Psoas muscle (tissue), 7 donors: ENCODE measurements at regions not wholly inside any gene's neighbourhood (a gene's known extent, or its start where the extent isn't known, plus 50 kb on each side); places are given as distances from the start of the nearest gene placed in this dataset.
A peak's percentile ranks its signal among the peaks of the same experiment; 100 is the strongest.
"Not testable (repeated sequence)": the region's sequence is repeated elsewhere in the genome, so short reads cannot be mapped to it uniquely, and the experiment has no call there.

Experiments used
- ATAC-seq, 4 donors: fragments of 200-7000 bp; cut with Tn5 transposase; one replicate each; pipeline ENCODE4 v1.9.1; 2020; ENCODE audit warnings: moderate library complexity in 3 of 4, mild to moderate bottlenecking in 2 of 4
- DNase-seq, 2 donors: peaks; one replicate each; pipeline ENCODE4 v3.0.0-alpha.2; 2020
- H3K27ac ChIP-seq: fragments of 200-600 bp; one replicate; pipeline ENCODE4 v1.8.0; 2022
- H3K27me3 ChIP-seq, 3 donors: fragments of 200-600 bp in 1 of 3; one replicate each; pipeline versions ENCODE4 v1.6.1 to v1.8.0; 2013 to 2022; ENCODE audit warnings: low read length in 2 of 3, mild to moderate bottlenecking in 2 of 3, moderate library complexity in 1 of 3; ENCODE audit not compliant: insufficient read depth in 3 of 3
- H3K36me3 ChIP-seq, 2 donors: fragments of 200-600 bp in 1 of 2; one replicate each; pipeline versions ENCODE4 v1.6.1 to v1.8.0; 2013 to 2022; ENCODE audit warnings: low read depth in 1 of 2, mild to moderate bottlenecking in 1 of 2, moderate library complexity in 1 of 2; ENCODE audit not compliant: insufficient read depth in 1 of 2
- H3K4me1 ChIP-seq: fragments of 200-600 bp; one replicate; pipeline ENCODE4 v1.8.0; 2022
- H3K4me3 ChIP-seq: fragments of 200-600 bp; one replicate; pipeline ENCODE4 v1.8.0; 2022; ENCODE audit warnings: mild to moderate bottlenecking
- H3K9me3 ChIP-seq: fragments of 200-600 bp; one replicate; pipeline ENCODE4 v1.8.0; 2022
- CTCF ChIP-seq: fragments of 200-600 bp; IDR thresholded peaks from one replicate; pipeline ENCODE4 v1.8.0; 2022; ENCODE audit warnings: antibody characterized with exemption
- WGBS, 3 donors: extraction: QIAGEN DNeasy Blood & Tissue Kit; methylation state at CpG; one replicate each; pipeline versions ENCODE4 v1.1.6 to v1.1.7; 2013; 5-methylcytosine and 5-hydroxymethylcytosine counted together
- intact Hi-C, 2 donors: fragments of 100-400 bp; cut with DNase I; formaldehyde crosslinking; loops; one replicate each; pipeline versions ENCODE4 v1.11.0 to v1.14.2; 2022
- donor health status: healthy with polysubstance abuse.
- donor health status: DM: no; HTN: no; CAD: no; lungs with moderate emphysema.
- donor health status: Bipolar disorder and iron deficiency.
- donor health status: healthy.
- donor health status: DM: yes; HTN: yes; CAD: no.
- donor health status: DM: no; HTN: no; CAD: no.
- donor health status: DM: yes; HTN: yes; CAD: no.

- intact Hi-C loops: loop anchor here (5.0 to 10.0 kb wide), 2 partner anchors 152 to 159 kb away; no protein-coding TSS in a partner anchor
- Histone ChIP-seq H3K4me1 (no peaks in the 10 kb centered on the region), H3K27me3 (no peaks in the 10 kb centered on the region), H3K27ac (no peak overlapping the region), H3K4me3 (no peak overlapping the region), H3K9me3 (peaks cover 5% of the 10 kb centered on the region), H3K36me3 (no peaks in the 10 kb centered on the region)
- ATAC-seq (no peak), DNase-seq (no peak)
- TF ChIP-seq CTCF: peak; percentile 39
- WGBS, 3 donors: 40 to 47% (median 43%) methylated on average over 3 of the region's 3 CpGs
Observed at GRCh38 chr14:87745507-87746118, 247.4 kb downstream of the GALC start.

- intact Hi-C loops, H3K9me3 ChIP-seq, H3K27ac ChIP-seq, DNase-seq, ATAC-seq, H3K27me3 ChIP-seq, H3K4me3 ChIP-seq, H3K36me3 ChIP-seq, H3K4me1 ChIP-seq: not testable (repeated sequence)
- WGBS, 3 donors: 94 to 96% (median 95%) methylated on average over 34 to 49 of the region's 49 CpGs
Observed at GRCh38 chr14:87734577-87735360, 258.2 kb downstream of the GALC start.

- H3K9me3 ChIP-seq, H3K36me3 ChIP-seq, H3K27me3 ChIP-seq, ATAC-seq, H3K27ac ChIP-seq, intact Hi-C loops, DNase-seq, H3K4me3 ChIP-seq, H3K4me1 ChIP-seq: not testable (repeated sequence)
- WGBS, 3 donors: 81 to 92% (median 86%) methylated on average over 7 of the region's 7 CpGs
Observed at GRCh38 chr14:87733115-87733514, 259.9 kb downstream of the GALC start.

GRCh38 chr14:87732562-87732961 is 260.4 kb downstream of the GALC start:
- no peak for TF ChIP-seq CTCF
- Histone ChIP-seq H3K4me1 (no peaks in the 10 kb centered on the region), H3K9me3 (no peaks in the 10 kb centered on the region), H3K27me3 (no peaks in the 10 kb centered on the region), H3K4me3 (no peak overlapping the region), H3K36me3 (no peaks in the 10 kb centered on the region), H3K27ac (no peak overlapping the region)
- DNase-seq (no peak), ATAC-seq (no peak)
- intact Hi-C loops: no loop called here
- 72 to 76% (median 74%) methylated on average over 9 of the region's 9 CpGs for WGBS, 3 donors

GRCh38 chr14:87725318-87725717 is 267.7 kb downstream of the GALC start:
- 37 to 61% (median 60%) methylated on average over 4 of the region's 4 CpGs for WGBS, 3 donors
- Histone ChIP-seq H3K4me3 (no peak overlapping the region), H3K27ac (no peak overlapping the region), H3K36me3 (no peaks in the 10 kb centered on the region), H3K4me1 (no peaks in the 10 kb centered on the region), H3K9me3 (no peaks in the 10 kb centered on the region), H3K27me3 (no peaks in the 10 kb centered on the region)
- no peak for TF ChIP-seq CTCF
- DNase-seq (no peak), ATAC-seq (no peak)
- intact Hi-C loops: no loop called here
